Hepatocyte (in vitro differentiated cells): ENCODE measurements at regions not wholly inside any gene's neighbourhood (a gene's known extent, or its start where the extent isn't known, plus 50 kb on each side); places are given as distances from the start of the nearest gene placed in this dataset.

Experiments used
- DNase-seq: peaks from one replicate; pipeline ENCODE4 v3.0.0-alpha.2; 2016; ENCODE audit warnings: low spot score
- H2AFZ ChIP-seq: fragments of 200-600 bp; sonication (generic); 2 replicates; pipeline ENCODE4 v1.6.0; 2016; ENCODE audit warnings: antibody characterized with exemption, mild to moderate bottlenecking
- H3K27ac ChIP-seq: fragments of 200-600 bp; sonication (generic); 2 replicates; pipeline ENCODE4 v1.5.1; 2016; ENCODE audit warnings: mild to moderate bottlenecking
- H3K27me3 ChIP-seq: fragments of 200-600 bp; sonication (generic); 2 replicates; pipeline ENCODE4 v1.6.1; 2016
- H3K36me3 ChIP-seq: fragments of 200-600 bp; sonication (generic); replicated peaks from 2 replicates; pipeline ENCODE4 v1.5.1; 2016; ENCODE audit warnings: low read depth; ENCODE audit not compliant: insufficient read depth
- H3K4me1 ChIP-seq: fragments of 200-600 bp; sonication (generic); 2 replicates; pipeline ENCODE4 v1.5.1; 2016; ENCODE audit warnings: mild to moderate bottlenecking, moderate library complexity; ENCODE audit not compliant: insufficient read depth
- H3K4me2 ChIP-seq: fragments of 200-600 bp; sonication (generic); 2 replicates; pipeline ENCODE4 v1.6.0; 2016
- H3K4me3 ChIP-seq: fragments of 200-600 bp; sonication (generic); 2 replicates; pipeline ENCODE4 v1.5.1; 2016; ENCODE audit warnings: mild to moderate bottlenecking
- H3K79me2 ChIP-seq: fragments of 200-600 bp; sonication (generic); 2 replicates; pipeline ENCODE4 v1.6.0; 2017; ENCODE audit warnings: mild to moderate bottlenecking
- H3K9me2 ChIP-seq: fragments of 200-600 bp; sonication (generic); replicated peaks from 2 replicates; pipeline ENCODE4 v1.6.0; 2017; ENCODE audit warnings: mild to moderate bottlenecking; ENCODE audit not compliant: insufficient read depth
- H3K9me3 ChIP-seq: fragments of 200-600 bp; sonication (generic); 2 replicates; pipeline ENCODE4 v1.5.1; 2016; ENCODE audit warnings: low read depth, mild to moderate bottlenecking
- H4K20me1 ChIP-seq: fragments of 200-600 bp; sonication (generic); 2 replicates; pipeline ENCODE4 v1.6.0; 2016; ENCODE audit warnings: mild to moderate bottlenecking; ENCODE audit not compliant: insufficient read depth, poor library complexity, severe bottlenecking
- EZH2 ChIP-seq: fragments of 200-600 bp; sonication (generic); IDR thresholded peaks from 2 replicates; pipeline ENCODE4 v1.6.1; 2016; ENCODE audit warnings: antibody characterized with exemption, mild to moderate bottlenecking, borderline replicate concordance
- EZH2phosphoT487 ChIP-seq: fragments of 200-600 bp; sonication (generic); IDR thresholded peaks from one replicate; pipeline ENCODE4 v1.6.1; 2018; ENCODE audit warnings: antibody characterized with exemption, mild to moderate bottlenecking, low read depth, moderate library complexity; ENCODE audit not compliant: unreplicated experiment, severe bottlenecking
- WGBS: methylation state at CpG from one replicate; pipeline ENCODE4 v1.1.6; 2016; ENCODE audit warnings: low lambda C conversion rate; ENCODE audit errors: missing lambda C conversion rate; 5-methylcytosine and 5-hydroxymethylcytosine counted together
- TF ChIP-seq, protein P1 (sequence below): fragments of 200-600 bp; sonication (generic); IDR thresholded peaks from 2 replicates; pipeline ENCODE4 v1.5.1; 2016; ENCODE audit warnings: antibody characterized with exemption, mild to moderate bottlenecking; ENCODE audit not compliant: poor library complexity

DNA sequence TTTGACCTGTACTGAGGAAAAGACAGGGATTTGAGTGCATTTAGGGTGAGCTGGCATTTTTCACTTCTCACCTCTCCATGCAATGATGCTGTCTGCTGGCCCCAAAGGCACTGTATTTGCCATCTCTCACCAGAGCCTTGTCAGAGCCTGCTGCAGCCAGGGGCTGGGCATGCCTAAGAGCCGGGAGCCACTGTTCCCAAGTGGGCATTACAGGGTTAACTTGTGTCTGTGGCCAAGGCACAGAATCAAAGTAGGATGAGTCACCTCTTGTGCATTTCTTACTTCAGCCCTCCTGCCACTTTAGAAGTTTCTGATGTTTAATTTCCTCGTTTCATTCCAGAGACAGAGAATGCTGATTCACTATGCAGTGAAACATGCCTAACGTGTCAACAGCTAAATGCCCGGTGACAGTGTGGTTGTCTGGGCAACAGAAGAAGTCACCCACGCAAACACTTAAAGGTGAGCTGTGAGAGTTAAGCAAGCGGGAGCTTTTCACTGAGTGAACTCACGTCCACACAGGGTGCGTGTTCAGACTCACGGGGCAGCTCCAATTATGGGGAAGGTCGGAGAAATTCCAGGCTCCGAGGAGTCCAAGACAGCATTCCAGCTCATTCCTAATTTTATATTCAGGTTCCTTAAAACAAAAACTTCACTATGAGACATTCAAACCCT is 57.1 kb upstream of the IGFBP3 start:
- Histone ChIP-seq H3K79me2 (no peaks in the 10 kb centered on the region), H3K4me2 (peak overlapping the region; percentile 52), H3K27ac (peak overlapping the region; percentile 81), H4K20me1 (no peaks in the 10 kb centered on the region), H3K36me3 (no peaks in the 10 kb centered on the region), H3K9me2 (no peaks in the 10 kb centered on the region), H2AFZ (no peak overlapping the region), H3K27me3 (no peaks in the 10 kb centered on the region), H3K9me3 (no peaks in the 10 kb centered on the region), H3K4me3 (no peak overlapping the region), H3K4me1 (peaks cover 17% of the 10 kb centered on the region)
- DNase-seq, result peak; percentile 88
- 7% methylated on average over 11 of the region's 11 CpGs for WGBS
- TF ChIP-seq EZH2phosphoT487, result no peak
- TF ChIP-seq, protein P1, sequence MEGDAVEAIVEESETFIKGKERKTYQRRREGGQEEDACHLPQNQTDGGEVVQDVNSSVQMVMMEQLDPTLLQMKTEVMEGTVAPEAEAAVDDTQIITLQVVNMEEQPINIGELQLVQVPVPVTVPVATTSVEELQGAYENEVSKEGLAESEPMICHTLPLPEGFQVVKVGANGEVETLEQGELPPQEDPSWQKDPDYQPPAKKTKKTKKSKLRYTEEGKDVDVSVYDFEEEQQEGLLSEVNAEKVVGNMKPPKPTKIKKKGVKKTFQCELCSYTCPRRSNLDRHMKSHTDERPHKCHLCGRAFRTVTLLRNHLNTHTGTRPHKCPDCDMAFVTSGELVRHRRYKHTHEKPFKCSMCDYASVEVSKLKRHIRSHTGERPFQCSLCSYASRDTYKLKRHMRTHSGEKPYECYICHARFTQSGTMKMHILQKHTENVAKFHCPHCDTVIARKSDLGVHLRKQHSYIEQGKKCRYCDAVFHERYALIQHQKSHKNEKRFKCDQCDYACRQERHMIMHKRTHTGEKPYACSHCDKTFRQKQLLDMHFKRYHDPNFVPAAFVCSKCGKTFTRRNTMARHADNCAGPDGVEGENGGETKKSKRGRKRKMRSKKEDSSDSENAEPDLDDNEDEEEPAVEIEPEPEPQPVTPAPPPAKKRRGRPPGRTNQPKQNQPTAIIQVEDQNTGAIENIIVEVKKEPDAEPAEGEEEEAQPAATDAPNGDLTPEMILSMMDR, result no peak
- no peak for TF ChIP-seq EZH2

DNA sequence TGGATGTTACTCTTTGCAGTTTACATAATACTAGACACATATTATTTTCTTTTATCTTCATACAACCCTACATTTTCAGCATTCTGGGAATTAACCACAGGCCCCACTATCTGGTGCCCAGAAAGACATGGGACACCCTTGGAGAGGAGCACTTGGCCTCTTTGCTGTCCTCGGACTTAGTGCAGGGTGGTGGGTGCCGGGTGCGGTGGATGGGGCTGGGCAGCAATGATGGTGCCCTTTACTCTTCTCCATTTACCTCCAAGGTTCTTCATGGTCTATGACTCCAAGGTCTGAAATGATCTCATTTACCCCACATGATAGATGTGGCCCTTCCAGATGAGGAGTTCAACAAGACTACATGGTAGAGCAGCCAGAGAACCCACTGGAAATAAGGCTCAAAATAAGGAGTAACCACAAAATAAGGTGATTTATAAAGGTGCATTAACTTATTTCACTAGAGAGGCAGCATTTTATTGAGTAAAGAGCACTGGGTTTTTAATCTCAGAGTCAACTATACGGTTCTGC is 56.2 kb upstream of the IGFBP3 start:
- no peaks in the 10 kb centered on the region for H3K27me3 ChIP-seq
- no peaks in the 10 kb centered on the region for H4K20me1 ChIP-seq
- H3K79me2 ChIP-seq, result no peaks in the 10 kb centered on the region
- TF ChIP-seq EZH2 (no peak), EZH2phosphoT487 (no peak)
- TF ChIP-seq, protein P1, result no peak
- H3K9me3 ChIP-seq, result no peaks in the 10 kb centered on the region
- H3K4me2 ChIP-seq, result no peak overlapping the region
- no peaks in the 10 kb centered on the region for H3K9me2 ChIP-seq
- H3K4me1 ChIP-seq, result peaks cover 17% of the 10 kb centered on the region
- H2AFZ ChIP-seq, result no peak overlapping the region
- DNase-seq, result no peak
- H3K4me3 ChIP-seq, result no peak overlapping the region
- WGBS, result 82% methylated on average over 4 of the region's 4 CpGs
- peak overlapping the region; percentile 73 for H3K27ac ChIP-seq
- H3K36me3 ChIP-seq, result no peaks in the 10 kb centered on the region

DNA sequence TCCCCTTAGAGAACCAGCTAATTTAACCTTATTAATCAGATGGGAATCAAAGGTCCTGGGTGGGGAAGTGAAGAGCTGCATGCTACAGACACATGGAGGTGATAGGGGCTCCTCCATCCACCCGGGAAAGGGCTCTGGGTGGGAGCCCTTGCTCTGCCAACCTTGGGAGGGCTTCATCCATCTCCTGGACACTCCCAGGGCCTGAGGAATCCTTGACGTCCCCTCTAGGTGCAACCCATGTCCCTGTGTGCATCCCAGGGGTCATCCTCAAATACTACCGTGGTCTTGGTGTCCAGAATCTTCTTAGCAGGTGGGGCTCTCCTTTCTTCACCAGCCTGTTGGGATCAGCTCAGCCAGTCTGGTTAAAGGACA is 55.4 kb upstream of the IGFBP3 start:
- Histone ChIP-seq H3K79me2 (no peaks in the 10 kb centered on the region), H3K9me3 (no peaks in the 10 kb centered on the region), H3K9me2 (no peaks in the 10 kb centered on the region), H3K36me3 (no peaks in the 10 kb centered on the region), H3K27ac (no peak overlapping the region), H3K4me1 (peaks cover 17% of the 10 kb centered on the region), H4K20me1 (no peaks in the 10 kb centered on the region), H3K4me3 (no peak overlapping the region), H3K27me3 (no peaks in the 10 kb centered on the region), H2AFZ (no peak overlapping the region), H3K4me2 (no peak overlapping the region)
- DNase-seq, result no peak
- 85% methylated on average over 3 of the region's 3 CpGs for WGBS
- TF ChIP-seq, protein P1, result no peak
